ENCODE measurements at regions not wholly inside any gene's neighbourhood (a gene's known extent, or its start where the extent isn't known, plus 50 kb on each side); places are given as distances from the start of the nearest gene placed in this dataset.

- no peaks in the 10 kb centered on the region for H3K4me1 ChIP-seq
- no peaks in the 10 kb centered on the region for H3K9me3 ChIP-seq
- ATAC-seq (no peak), DNase-seq (no peak), FAIRE-seq (no peak)
- no peak for TF ChIP-seq CTCF (IDR thresholded peaks at IDR 0.05)
- H3K27me3 ChIP-seq: no peaks in the 10 kb centered on the region
- H3K27ac ChIP-seq: no peak overlapping the region
- intact Hi-C loops (cut with DNase I): loop anchor here in 1 of 3 donors (10.0 kb wide), 1 partner anchor 426 kb away; the partner anchor contains the start of gene HMX3
- no peak overlapping the region for H3K4me3 ChIP-seq
- no peaks in the 10 kb centered on the region for H3K36me3 ChIP-seq
- 52 to 60% methylated on average over 4 of the region's 4 CpGs for WGBS, 2 donors
Measured at GRCh38 chr10:123561141-123561440, 105.1 kb upstream of the GPR26 start.

- FAIRE-seq (no peak), DNase-seq (no peak), ATAC-seq (no peak)
- no peaks in the 10 kb centered on the region for H3K36me3 ChIP-seq
- H3K27ac ChIP-seq: no peak overlapping the region
- no peaks in the 10 kb centered on the region for H3K4me1 ChIP-seq
- no peak for TF ChIP-seq CTCF (IDR thresholded peaks at IDR 0.05)
- intact Hi-C loops (cut with DNase I): loop anchor here in 1 of 3 donors (10.0 kb wide), 1 partner anchor 428 kb away; the partner anchor contains the start of gene HMX3
- no peak overlapping the region for H3K4me3 ChIP-seq
- H3K9me3 ChIP-seq: no peaks in the 10 kb centered on the region
- no peaks in the 10 kb centered on the region for H3K27me3 ChIP-seq
- WGBS, 2 donors: 43 to 63% methylated on average over 1 of the region's 1 CpG
Measured at GRCh38 chr10:123562387-123562786, 103.8 kb upstream of the GPR26 start.

GRCh38 chr10:123562811-123563580, 103.2 kb upstream of the GPR26 start:
- intact Hi-C loops (cut with DNase I): loop anchor here in 1 of 3 donors (10.0 kb wide), 1 partner anchor 428 kb away; the partner anchor contains the start of gene HMX3
- Histone ChIP-seq H3K27me3 (no peaks in the 10 kb centered on the region), H3K9me3 (no peaks in the 10 kb centered on the region), H3K4me1 (no peaks in the 10 kb centered on the region), H3K36me3 (no peaks in the 10 kb centered on the region), H3K27ac (no peak overlapping the region), H3K4me3 (no peak overlapping the region)
- DNase-seq: no peak
- FAIRE-seq: no peak
- ATAC-seq: no peak
- WGBS, 2 donors: 63 to 66% methylated on average over 8 of the region's 8 CpGs
- no peak for TF ChIP-seq CTCF (IDR thresholded peaks at IDR 0.05)

- Histone ChIP-seq H3K4me3 (no peak overlapping the region), H3K36me3 (no peaks in the 10 kb centered on the region), H3K27ac (no peak overlapping the region), H3K9me3 (no peaks in the 10 kb centered on the region), H3K4me1 (no peaks in the 10 kb centered on the region), H3K27me3 (no peaks in the 10 kb centered on the region)
- 66 to 78% methylated on average over 5 of the region's 5 CpGs for WGBS, 2 donors
- DNase-seq: no peak
- no peak for FAIRE-seq
- no peak for ATAC-seq
- no peak for TF ChIP-seq CTCF (IDR thresholded peaks at IDR 0.05)
- intact Hi-C loops (cut with DNase I): loop anchor here in 1 of 3 donors (10.0 kb wide), 1 partner anchor 429 kb away; the partner anchor contains the start of gene HMX3
Measured at GRCh38 chr10:123563581-123563855, 102.6 kb upstream of the GPR26 start.

- ATAC-seq (no peak), DNase-seq (no peak)
Measured at GRCh38 chr10:123563994-123564393, 102.2 kb upstream of the GPR26 start.

More at GRCh38 chr10:123563994-123564393, 102.2 kb upstream of the GPR26 start:
- intact Hi-C loops (cut with DNase I): loop anchor here in 1 of 3 donors (10.0 kb wide), 1 partner anchor 429 kb away; the partner anchor contains the start of gene HMX3
- Histone ChIP-seq H3K36me3 (no peaks in the 10 kb centered on the region), H3K4me3 (no peak overlapping the region), H3K27me3 (no peaks in the 10 kb centered on the region), H3K4me1 (no peaks in the 10 kb centered on the region), H3K9me3 (no peaks in the 10 kb centered on the region), H3K27ac (no peak overlapping the region)
- TF ChIP-seq CTCF (IDR thresholded peaks at IDR 0.05): no peak
- 59 to 61% methylated on average over 5 of the region's 5 CpGs for WGBS, 2 donors
- no peak for FAIRE-seq

Measured in pancreas (tissue), 10 donors.